Lower leg skin (tissue), 3 donors: ENCODE measurements at regions not wholly inside any gene's neighbourhood (a gene's known extent, or its start where the extent isn't known, plus 50 kb on each side); places are given as distances from the start of the nearest gene placed in this dataset.

Experiments used
- POLR2A ChIP-seq, 2 donors: fragments of 450-650 bp; IDR thresholded peaks; one replicate each; pipeline ENCODE4 v1.6.1; 2016 to 2017; ENCODE audit warnings: antibody characterized with exemption in 2 of 2, mild to moderate bottlenecking in 1 of 2, moderate library complexity in 1 of 2
- TF ChIP-seq, protein P1 (sequence below), 3 donors: fragments of 450-650 bp; IDR thresholded peaks; one replicate each; pipeline ENCODE4 v1.5.1; 2016; ENCODE audit warnings: antibody characterized with exemption in 3 of 3, mild to moderate bottlenecking in 3 of 3, moderate library complexity in 2 of 3

DNA sequence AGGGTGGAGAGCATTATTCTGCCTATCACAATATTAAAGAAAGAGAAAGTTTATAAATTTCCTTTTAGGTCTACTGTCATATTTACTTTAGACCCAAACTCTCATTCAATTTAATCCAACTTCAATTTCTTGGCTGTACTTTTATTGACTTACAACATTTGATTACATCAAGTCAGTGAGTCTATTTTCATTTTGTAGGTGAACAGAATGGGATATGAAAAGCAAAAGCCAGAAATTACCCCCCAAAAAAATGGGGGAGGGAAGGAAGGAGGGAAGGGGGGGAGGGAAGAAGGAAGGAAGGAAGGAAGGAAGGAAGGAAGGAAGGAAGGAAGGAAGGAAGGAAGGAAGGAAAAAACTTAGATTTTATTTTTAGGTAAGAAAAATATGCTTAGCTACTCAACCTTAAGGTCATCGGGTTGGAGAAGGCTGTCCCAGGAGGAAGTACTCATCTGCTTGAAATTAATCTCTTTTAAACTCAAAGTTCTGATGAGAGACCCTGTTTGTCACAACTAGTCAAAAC lies 320.1 kb upstream of the ATP11B start:
- no peak for TF ChIP-seq POLR2A (IDR thresholded peaks at IDR 0.05)
- TF ChIP-seq, protein P1, sequence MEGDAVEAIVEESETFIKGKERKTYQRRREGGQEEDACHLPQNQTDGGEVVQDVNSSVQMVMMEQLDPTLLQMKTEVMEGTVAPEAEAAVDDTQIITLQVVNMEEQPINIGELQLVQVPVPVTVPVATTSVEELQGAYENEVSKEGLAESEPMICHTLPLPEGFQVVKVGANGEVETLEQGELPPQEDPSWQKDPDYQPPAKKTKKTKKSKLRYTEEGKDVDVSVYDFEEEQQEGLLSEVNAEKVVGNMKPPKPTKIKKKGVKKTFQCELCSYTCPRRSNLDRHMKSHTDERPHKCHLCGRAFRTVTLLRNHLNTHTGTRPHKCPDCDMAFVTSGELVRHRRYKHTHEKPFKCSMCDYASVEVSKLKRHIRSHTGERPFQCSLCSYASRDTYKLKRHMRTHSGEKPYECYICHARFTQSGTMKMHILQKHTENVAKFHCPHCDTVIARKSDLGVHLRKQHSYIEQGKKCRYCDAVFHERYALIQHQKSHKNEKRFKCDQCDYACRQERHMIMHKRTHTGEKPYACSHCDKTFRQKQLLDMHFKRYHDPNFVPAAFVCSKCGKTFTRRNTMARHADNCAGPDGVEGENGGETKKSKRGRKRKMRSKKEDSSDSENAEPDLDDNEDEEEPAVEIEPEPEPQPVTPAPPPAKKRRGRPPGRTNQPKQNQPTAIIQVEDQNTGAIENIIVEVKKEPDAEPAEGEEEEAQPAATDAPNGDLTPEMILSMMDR (IDR thresholded peaks at IDR 0.05) = no peak
